ENCODE measurements at regions not wholly inside any gene's neighbourhood (a gene's known extent, or its start where the extent isn't known, plus 50 kb on each side); places are given as distances from the start of the nearest gene placed in this dataset.

GRCh38 chr9:16161483-16161882, 608.6 kb downstream of the CCDC171 start:
- TF ChIP-seq CTCF (optimal IDR thresholded peaks at IDR 0.05 in 1 of 3, IDR thresholded peaks at IDR 0.05 in 1 of 3, conservative IDR thresholded peaks at IDR 0.05 in 1 of 3; ENCODE audit: extremely low read depth in 1 of 3, insufficient read depth in 2 of 3, low read length in 3 of 3) (no peak), EZH2 (IDR thresholded peaks at IDR 0.05; ENCODE audit: low read length) (no peak)
